Ascending aorta (tissue), 2 donors: ENCODE measurements at regions not wholly inside any gene's neighbourhood (a gene's known extent, or its start where the extent isn't known, plus 50 kb on each side); places are given as distances from the start of the nearest gene placed in this dataset.

Source experiments
- DNase-seq, 2 donors: peaks; one replicate each; pipeline ENCODE4 v3.0.0-alpha.2; 2019; ENCODE audit warnings: low spot score in 2 of 2
- H3K27ac ChIP-seq, 2 donors: fragments of 200-600 bp; sonication (generic); one replicate each; pipeline ENCODE4 v1.5.1; 2016 to 2017; ENCODE audit warnings: mild to moderate bottlenecking in 1 of 2
- H3K27me3 ChIP-seq: fragments of 200-600 bp; sonication (generic); one replicate; pipeline ENCODE4 v1.5.1; 2017
- H3K36me3 ChIP-seq, 2 donors: fragments of 200-600 bp; sonication (generic); one replicate each; pipeline ENCODE4 v1.5.1; 2016
- H3K4me1 ChIP-seq, 2 donors: fragments of 200-600 bp; sonication (generic); one replicate each; pipeline ENCODE4 v1.5.1; 2016 to 2017; ENCODE audit warnings: mild to moderate bottlenecking in 1 of 2
- H3K4me3 ChIP-seq, 2 donors: fragments of 200-600 bp; sonication (generic); one replicate each; pipeline ENCODE4 v1.5.1; 2016 to 2017; ENCODE audit warnings: mild to moderate bottlenecking in 1 of 2
- H3K9me3 ChIP-seq, 2 donors: fragments of 200-600 bp; sonication (generic); one replicate each; pipeline ENCODE4 v1.5.1; 2016
- CTCF ChIP-seq, 3 experiments: fragments of 200-600 bp in 2 of 3; fragments of 450-650 bp in 1 of 3; sonication (generic) in 2 of 3; IDR thresholded peaks; one replicate each; pipeline ENCODE4 v1.5.1; 2016 to 2019; ENCODE audit warnings: antibody characterized with exemption in 3 of 3, mild to moderate bottlenecking in 1 of 3, moderate library complexity in 1 of 3
- intact Hi-C: fragments of 100-400 bp; cut with DNase I; formaldehyde crosslinking; loops from one replicate; pipeline ENCODE4 v1.15.1; 2023

- Histone ChIP-seq H3K4me1 (no peaks in the 10 kb centered on the region), H3K27me3 (no peaks in the 10 kb centered on the region), H3K36me3 (no peaks in the 10 kb centered on the region), H3K4me3 (no peak overlapping the region), H3K9me3 (no peaks in the 10 kb centered on the region), H3K27ac (no peak overlapping the region)
- no peak for TF ChIP-seq CTCF (IDR thresholded peaks at IDR 0.05)
- DNase-seq, result no peak
- intact Hi-C loops, result no loop called here
Observed at GRCh38 chr1:196001188-196001587, 607.1 kb downstream of the KCNT2 start.

- Histone ChIP-seq H3K9me3 (no peaks in the 10 kb centered on the region), H3K27me3 (no peaks in the 10 kb centered on the region), H3K4me1 (no peaks in the 10 kb centered on the region), H3K36me3 (no peaks in the 10 kb centered on the region), H3K27ac (no peak overlapping the region), H3K4me3 (no peak overlapping the region)
- intact Hi-C loops, result no loop called here
- no peak for DNase-seq
- no peak for TF ChIP-seq CTCF (IDR thresholded peaks at IDR 0.05)
Observed at GRCh38 chr1:195999022-195999421, 609.2 kb downstream of the KCNT2 start.

GRCh38 chr1:195981448-195982139 is 626.6 kb downstream of the KCNT2 start:
- H3K4me3 ChIP-seq, result no peak overlapping the region
- intact Hi-C loops, result no loop called here
- no peak for DNase-seq
- no peaks in the 10 kb centered on the region for H3K9me3 ChIP-seq
- no peak for TF ChIP-seq CTCF (IDR thresholded peaks at IDR 0.05)
- H3K36me3 ChIP-seq, result no peaks in the 10 kb centered on the region
- no peak overlapping the region for H3K27ac ChIP-seq
- H3K4me1 ChIP-seq, result no peaks in the 10 kb centered on the region
- no peaks in the 10 kb centered on the region for H3K27me3 ChIP-seq

- Histone ChIP-seq H3K27ac (no peak overlapping the region), H3K4me3 (no peak overlapping the region), H3K27me3 (no peaks in the 10 kb centered on the region), H3K36me3 (no peaks in the 10 kb centered on the region), H3K9me3 (no peaks in the 10 kb centered on the region), H3K4me1 (no peaks in the 10 kb centered on the region)
- DNase-seq, result no peak
- TF ChIP-seq CTCF (IDR thresholded peaks at IDR 0.05), result no peak
- intact Hi-C loops, result no loop called here
Observed at GRCh38 chr1:195979646-195980045, 628.6 kb downstream of the KCNT2 start.

GRCh38 chr1:195973311-195973904 is 634.8 kb downstream of the KCNT2 start:
- no peak overlapping the region for H3K27ac ChIP-seq
- H3K27me3 ChIP-seq, result no peaks in the 10 kb centered on the region
- no peaks in the 10 kb centered on the region for H3K4me1 ChIP-seq
- no peaks in the 10 kb centered on the region for H3K36me3 ChIP-seq
- DNase-seq, result no peak
- no peak overlapping the region for H3K4me3 ChIP-seq
- no peak for TF ChIP-seq CTCF (IDR thresholded peaks at IDR 0.05)
- H3K9me3 ChIP-seq, result no peaks in the 10 kb centered on the region
- intact Hi-C loops, result no loop called here
